ENCODE measurements at regions not wholly inside any gene's neighbourhood (a gene's known extent, or its start where the extent isn't known, plus 50 kb on each side); places are given as distances from the start of the nearest gene placed in this dataset.

GRCh38 chr15:45827275-45827674, 192.4 kb downstream of the SQOR start:
- intact Hi-C loops (cut with DNase I), result no loop called here
- TF ChIP-seq CTCF (IDR thresholded peaks at IDR 0.05), result no peak

GRCh38 chr15:45827766-45828165, 192.9 kb downstream of the SQOR start:
- intact Hi-C loops (cut with DNase I), result no loop called here
- no peak for TF ChIP-seq CTCF (IDR thresholded peaks at IDR 0.05)
- no peak for DNase-seq
- Histone ChIP-seq H3K36me3 (no peaks in the 10 kb centered on the region), H3K4me1 (no peaks in the 10 kb centered on the region), H3K9ac (ENCODE audit: low read depth in 2 of 2, low read length in 2 of 2) (no peak overlapping the region), H3K27me3 (no peaks in the 10 kb centered on the region), H3K4me3 (no peak overlapping the region), H3K9me3 (no peaks in the 10 kb centered on the region), H3K27ac (no peak overlapping the region)

More at GRCh38 chr15:45827275-45827674, 192.4 kb downstream of the SQOR start:
- Histone ChIP-seq H3K9me3 (no peaks in the 10 kb centered on the region), H3K27me3 (no peaks in the 10 kb centered on the region), H3K36me3 (no peaks in the 10 kb centered on the region), H3K27ac (no peak overlapping the region), H3K9ac (ENCODE audit: low read depth in 2 of 2, low read length in 2 of 2) (no peak overlapping the region), H3K4me1 (no peaks in the 10 kb centered on the region), H3K4me3 (no peak overlapping the region)
- DNase-seq, result no peak

GRCh38 chr15:45829336-45830153, 194.7 kb downstream of the SQOR start:
- DNase-seq, result peak; percentile 74
- Histone ChIP-seq H3K4me1 (no peaks in the 10 kb centered on the region), H3K9me3 (no peaks in the 10 kb centered on the region), H3K27me3 (no peaks in the 10 kb centered on the region), H3K9ac (ENCODE audit: low read depth in 2 of 2, low read length in 2 of 2) (no peak overlapping the region), H3K27ac (no peak overlapping the region), H3K4me3 (no peak overlapping the region), H3K36me3 (no peaks in the 10 kb centered on the region)
- intact Hi-C loops (cut with DNase I), result no loop called here
- TF ChIP-seq CTCF (IDR thresholded peaks at IDR 0.05), result no peak

GRCh38 chr15:45831787-45832186, 197.0 kb downstream of the SQOR start:
- Histone ChIP-seq H3K27ac (no peak overlapping the region), H3K4me3 (no peak overlapping the region), H3K36me3 (no peaks in the 10 kb centered on the region), H3K4me1 (no peaks in the 10 kb centered on the region), H3K9me3 (no peaks in the 10 kb centered on the region), H3K27me3 (no peaks in the 10 kb centered on the region), H3K9ac (ENCODE audit: low read depth in 2 of 2, low read length in 2 of 2) (no peak overlapping the region)
- TF ChIP-seq CTCF (IDR thresholded peaks at IDR 0.05), result no peak
- intact Hi-C loops (cut with DNase I), result no loop called here
- no peak for DNase-seq

- Histone ChIP-seq H3K4me3 (no peak overlapping the region), H3K9me3 (no peaks in the 10 kb centered on the region), H3K9ac (ENCODE audit: low read depth in 2 of 2, low read length in 2 of 2) (no peak overlapping the region), H3K4me1 (no peaks in the 10 kb centered on the region), H3K27ac (no peak overlapping the region), H3K36me3 (no peaks in the 10 kb centered on the region), H3K27me3 (no peaks in the 10 kb centered on the region)
- DNase-seq, result no peak
- no peak for TF ChIP-seq CTCF (IDR thresholded peaks at IDR 0.05)
- intact Hi-C loops (cut with DNase I), result no loop called here
These were observed 199.8 kb downstream of the SQOR start for GRCh38 chr15:45834622-45835021.

Measured in colonic mucosa (tissue), 4 donors.